ENCODE measurements at regions not wholly inside any gene's neighbourhood (a gene's known extent, or its start where the extent isn't known, plus 50 kb on each side); places are given as distances from the start of the nearest gene placed in this dataset.

DNA sequence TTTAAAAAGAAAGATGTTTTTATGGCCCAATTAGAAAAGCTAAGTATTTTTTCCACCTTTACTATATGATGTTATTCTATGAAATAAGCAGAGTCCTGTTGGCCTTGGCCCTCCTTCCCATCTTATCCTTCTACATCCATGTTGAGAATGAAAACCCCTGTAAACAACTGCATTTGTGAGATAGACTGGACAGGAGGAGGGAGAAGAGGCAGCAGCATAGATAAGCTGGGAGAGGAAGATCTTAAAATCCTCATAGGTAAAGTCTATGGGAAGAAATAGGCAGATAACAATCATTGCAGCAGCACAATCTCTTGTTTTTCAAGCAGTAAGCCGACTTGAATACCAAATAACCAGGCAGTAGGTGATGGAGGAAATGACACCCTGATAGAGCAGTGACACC is 207.6 kb upstream of the PARD3B start:
- no peak for DNase-seq (ENCODE audit: low read depth, low spot score)
- no peak overlapping the region for H3K27ac ChIP-seq

DNA sequence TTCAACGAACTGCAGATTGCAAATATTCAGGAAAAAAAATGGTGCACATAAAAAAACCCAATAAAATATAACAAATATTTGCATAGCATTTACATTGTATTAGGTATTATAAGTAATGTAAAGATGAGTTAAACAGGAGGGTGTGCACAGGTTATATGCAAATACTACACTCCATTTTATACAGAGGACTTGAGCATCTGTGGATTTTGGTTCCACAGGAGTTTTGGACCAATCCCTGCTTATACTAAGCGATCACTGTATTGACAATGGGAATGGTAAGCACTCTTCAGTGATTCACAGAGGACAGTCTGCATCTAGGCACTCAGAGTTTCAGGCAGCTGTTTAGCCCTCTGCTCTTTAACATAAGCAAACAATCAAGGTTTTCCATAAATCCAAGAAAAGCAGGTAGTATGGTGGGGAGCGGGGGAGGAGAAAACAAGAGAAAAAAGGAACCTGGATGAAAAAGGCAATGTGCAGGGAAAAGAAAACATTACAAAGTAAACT is 206.0 kb upstream of the PARD3B start:
- no peak for DNase-seq (ENCODE audit: low read depth, low spot score)
- peak overlapping the region; percentile 59 for H3K27ac ChIP-seq

DNA sequence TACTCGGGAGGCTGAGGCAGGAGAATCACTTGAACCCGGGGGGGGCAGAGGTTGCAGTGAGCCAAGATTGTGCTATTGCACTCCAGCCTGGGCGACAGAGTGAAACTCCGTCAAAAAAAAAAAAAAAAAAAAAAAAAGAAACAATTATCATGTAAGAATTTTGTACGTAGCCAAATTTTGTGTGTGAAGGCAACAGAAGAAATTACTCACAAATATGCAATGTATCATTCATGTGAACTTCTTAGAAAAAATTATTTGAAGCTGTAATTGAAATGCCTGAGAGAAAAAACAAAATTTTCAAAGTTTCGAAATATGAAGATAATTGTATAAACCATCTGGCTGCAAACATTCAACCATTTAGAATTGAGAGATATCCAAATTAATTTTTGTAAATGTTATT is 204.8 kb upstream of the PARD3B start:
- no peak for DNase-seq (ENCODE audit: low read depth, low spot score)
- H3K27ac ChIP-seq = peak overlapping the region; percentile 59

DNA sequence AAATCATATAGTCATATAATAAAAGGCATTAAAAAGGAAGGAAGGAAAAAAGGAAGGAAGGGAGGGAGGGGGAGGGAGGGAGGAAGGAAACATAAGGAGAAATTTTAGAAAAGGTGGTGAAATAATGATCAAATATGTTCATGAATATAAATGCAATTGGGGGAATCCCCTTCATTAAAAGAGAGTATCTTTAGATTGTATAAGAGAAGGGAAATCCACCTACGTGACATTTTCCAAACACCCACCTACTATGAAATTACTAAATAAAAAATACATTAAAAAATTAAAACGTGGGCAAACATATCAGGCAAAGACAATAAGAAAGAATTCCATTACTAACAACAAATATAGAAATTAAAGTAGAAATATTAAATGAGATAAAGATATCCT is 203.4 kb upstream of the PARD3B start:
- no peak overlapping the region for H3K27ac ChIP-seq
- no peak for DNase-seq (ENCODE audit: low read depth, low spot score)

DNA sequence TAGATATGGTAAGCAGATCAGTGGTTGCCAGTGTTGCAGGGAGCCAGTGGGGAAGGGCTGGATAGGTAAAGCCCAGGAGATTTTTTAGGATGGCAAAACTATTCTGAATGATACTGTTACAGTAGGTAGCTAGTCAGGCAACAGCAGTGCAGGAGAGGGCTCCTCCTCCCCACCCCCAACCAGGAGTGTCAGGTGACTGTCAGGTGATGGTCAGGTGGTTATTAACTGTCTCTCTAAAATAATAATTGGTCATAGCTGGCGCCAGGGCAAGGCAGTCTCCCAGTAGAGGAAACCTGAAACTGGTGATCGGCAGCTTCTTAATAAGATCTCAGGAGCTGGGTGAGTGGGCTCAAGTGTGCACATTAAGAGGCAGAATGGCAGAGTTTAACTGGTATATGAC is 201.6 kb upstream of the PARD3B start:
- no peak for DNase-seq (ENCODE audit: low read depth, low spot score)
- H3K27ac ChIP-seq = no peak overlapping the region

DNA sequence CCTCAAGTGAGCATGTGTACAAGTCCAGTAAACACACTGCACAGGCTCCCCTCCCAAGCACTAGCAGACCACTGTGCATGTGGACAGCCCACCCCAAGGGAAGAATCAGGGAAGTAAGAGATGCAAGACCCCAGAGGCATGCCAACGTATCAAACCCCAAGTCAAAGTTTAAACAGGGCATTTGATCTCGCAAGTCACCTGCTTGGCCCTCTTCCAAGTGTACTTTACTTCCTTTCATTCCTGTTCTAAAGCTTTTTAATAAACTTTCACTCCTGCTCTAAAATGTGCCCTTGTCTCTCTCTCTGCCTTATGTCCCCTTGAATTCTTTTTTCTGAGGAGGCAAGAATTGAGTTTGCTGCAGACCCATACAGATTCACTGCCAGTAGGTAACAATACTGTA is 201.2 kb upstream of the PARD3B start:
- no peak overlapping the region for H3K27ac ChIP-seq
- no peak for DNase-seq (ENCODE audit: low read depth, low spot score)

DNA sequence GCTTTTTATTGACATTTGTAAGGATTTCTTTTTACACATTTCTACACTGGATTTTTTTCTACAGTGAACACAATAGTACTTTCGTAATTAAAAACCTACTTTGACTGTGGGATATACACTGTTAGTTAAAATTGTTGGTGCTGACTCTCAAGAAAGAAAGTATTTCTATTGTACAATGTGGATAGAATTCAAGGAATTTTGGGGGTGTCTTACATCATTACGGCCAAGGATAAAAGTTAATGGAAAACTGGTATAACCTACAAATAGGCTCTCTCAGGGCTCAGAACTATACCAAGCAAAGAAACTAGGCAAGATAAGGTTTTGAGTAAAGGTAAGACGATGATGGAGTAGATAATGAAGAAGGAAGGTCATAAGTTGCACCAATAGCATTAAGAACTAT is 198.4 kb upstream of the PARD3B start:
- H3K27ac ChIP-seq = no peak overlapping the region
- no peak for DNase-seq (ENCODE audit: low read depth, low spot score)

DNA sequence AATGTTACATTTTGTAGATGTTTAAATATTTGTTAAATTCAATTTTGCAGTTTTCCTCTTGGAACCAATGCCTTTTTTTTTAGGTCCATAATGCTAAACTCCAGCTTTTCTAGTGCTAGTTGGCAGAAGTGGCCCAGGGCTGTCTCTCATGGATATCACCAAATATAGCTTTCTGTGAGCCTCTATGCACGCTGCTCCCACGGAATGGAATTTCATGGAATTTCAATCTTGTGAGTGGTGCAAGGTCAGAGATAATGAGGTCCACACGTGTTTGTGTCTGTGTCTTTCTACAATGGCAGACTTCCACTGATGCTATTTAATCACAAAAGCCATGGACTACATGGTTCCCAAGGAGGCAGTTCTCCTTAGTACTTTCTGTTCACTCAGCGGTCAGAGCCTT is 191.5 kb upstream of the PARD3B start:
- DNase-seq (ENCODE audit: low read depth, low spot score) = no peak
- no peak overlapping the region for H3K27ac ChIP-seq

DNA sequence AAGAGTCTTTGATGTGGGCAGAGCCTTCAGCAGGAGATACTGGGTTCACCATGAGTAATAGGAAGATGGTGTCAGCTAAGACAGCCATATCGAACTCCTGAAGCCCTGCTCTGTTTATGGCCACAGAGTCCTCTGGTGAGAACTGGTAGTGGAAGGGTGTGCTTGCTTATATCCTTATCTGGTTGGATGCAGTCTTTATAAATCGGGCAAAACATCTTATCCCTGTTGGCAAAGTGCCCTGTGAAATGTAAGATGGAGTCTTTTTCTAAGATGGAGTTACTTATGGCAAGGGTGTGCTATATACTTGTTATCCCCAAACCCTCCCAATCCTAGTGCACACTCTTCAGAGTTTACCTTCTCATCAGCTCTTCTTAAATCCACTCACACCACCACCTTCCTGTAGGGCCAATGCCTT is 190.8 kb upstream of the PARD3B start:
- no peak for DNase-seq (ENCODE audit: low read depth, low spot score)
- no peak overlapping the region for H3K27ac ChIP-seq

DNA sequence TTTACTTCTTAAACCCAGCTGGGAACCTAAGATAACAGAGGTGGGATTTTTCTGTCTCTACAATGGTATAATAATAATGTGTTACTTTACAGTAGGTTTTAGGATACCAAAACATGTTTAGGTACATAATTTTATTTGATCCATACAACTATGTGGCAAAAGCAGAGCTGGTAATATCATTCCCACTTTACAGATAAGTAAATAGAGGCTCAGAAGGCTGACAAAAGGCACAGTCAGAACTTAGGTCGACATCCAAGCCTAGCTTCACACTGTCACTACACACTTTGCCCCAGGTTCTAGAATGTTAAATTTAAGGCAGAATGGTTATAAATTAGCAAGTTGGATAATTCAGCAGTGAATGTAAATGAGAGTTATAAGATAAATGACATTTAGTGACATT is 189.6 kb upstream of the PARD3B start:
- no peak overlapping the region for H3K27ac ChIP-seq
- DNase-seq (ENCODE audit: low read depth, low spot score) = no peak

DNA sequence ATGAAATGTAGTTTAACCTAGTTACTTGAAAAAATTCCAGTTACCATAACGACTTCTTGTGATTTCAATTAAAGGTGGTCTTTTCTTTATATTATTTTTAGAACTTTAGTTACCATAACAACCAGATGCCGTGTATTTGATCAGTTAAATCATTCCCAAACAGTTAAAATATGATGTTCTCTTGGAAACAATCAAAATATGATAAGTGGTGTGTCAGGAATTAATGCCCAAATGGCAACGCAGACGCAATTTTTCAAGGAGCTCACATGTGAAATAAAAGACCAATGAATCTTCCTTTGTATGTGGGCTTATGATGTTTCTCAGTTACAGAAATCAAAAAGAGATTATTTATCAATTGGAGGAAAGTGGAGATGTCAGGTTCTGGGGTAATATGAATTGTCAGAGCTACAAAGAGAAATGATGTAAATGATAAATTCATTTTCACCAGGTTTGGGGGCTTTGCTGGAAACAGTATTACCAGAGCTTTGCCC is 189.1 kb upstream of the PARD3B start:
- no peak overlapping the region for H3K27ac ChIP-seq
- DNase-seq (ENCODE audit: low read depth, low spot score) = no peak

DNA sequence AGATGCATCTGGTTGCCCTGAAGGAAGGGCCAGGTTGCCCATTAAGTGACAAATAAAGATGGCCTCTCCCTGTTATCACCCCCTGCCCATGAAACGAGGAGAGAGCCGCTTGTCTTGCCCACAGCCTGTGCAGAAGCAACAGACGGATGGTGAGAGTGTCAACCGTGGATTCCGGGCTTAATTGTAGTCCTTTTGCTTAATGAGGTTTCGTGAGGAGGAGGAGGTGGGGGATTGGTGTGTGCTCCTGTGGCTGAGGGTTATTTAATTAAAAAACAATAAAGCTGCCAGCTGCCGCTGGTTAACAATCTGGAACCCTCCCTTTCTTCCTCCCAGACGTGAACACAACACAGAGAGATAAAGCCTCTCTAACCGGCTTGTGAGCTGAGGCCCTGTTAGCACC is 188.0 kb upstream of the PARD3B start:
- no peak overlapping the region for H3K27ac ChIP-seq
- no peak for DNase-seq (ENCODE audit: low read depth, low spot score)

DNA sequence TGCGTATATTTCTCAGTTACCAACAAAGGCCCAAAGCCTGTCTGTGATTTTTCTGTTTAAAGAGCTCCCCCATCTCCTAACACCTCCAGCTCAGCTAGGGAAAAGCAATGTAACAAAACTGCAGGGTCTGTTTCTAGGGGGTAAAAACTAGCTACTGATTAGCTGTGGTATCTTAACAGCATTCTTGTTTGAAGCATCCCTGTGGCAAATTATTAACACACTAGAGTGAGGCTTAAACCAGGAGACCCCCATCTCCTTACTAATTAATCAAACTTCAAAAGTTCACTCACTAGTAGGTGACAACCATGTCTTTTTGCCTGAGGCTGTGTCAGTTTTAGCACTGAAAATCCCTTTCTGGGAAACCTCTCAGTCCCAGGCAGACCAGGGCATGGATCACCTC is 186.2 kb upstream of the PARD3B start:
- no peak overlapping the region for H3K27ac ChIP-seq
- DNase-seq (ENCODE audit: low read depth, low spot score) = no peak

DNA sequence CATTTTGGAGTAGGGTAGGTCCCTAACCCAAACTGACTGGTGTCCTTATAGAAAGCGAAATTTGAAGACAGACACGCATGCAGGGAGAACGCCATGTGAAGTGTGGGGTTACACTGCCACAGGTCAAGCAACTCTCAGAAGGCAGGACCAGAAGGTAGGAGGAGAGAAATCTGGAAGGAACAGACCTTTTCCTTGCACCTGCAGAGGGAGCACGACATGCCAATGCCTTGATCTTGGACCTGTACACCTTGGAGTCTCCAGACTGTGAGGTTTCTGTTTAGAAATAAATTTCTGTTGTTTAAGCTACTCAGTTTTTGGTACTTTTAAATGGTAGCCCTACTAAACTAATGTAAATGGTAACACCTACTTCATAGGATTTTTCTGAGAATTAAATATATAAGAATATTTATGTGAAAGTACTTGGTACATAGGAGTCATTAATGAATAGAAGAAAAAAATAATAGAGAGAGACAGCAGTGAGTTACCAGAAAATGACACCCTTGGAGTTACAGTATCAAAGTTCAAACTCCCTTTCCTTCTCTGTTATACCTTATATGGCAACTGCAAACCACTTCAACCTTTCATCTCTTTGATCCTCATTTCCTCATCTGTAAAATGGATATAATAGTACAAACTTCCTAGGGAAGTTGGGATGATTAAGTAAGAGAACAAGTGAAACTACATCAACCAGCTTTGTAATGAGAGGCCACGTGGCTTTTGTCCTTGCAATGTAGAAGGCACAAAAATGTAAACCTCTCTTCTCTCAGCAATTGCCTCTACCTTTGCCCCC is 184.9 kb upstream of the PARD3B start:
- H3K27ac ChIP-seq = no peak overlapping the region
- no peak for DNase-seq (ENCODE audit: low read depth, low spot score)

DNA sequence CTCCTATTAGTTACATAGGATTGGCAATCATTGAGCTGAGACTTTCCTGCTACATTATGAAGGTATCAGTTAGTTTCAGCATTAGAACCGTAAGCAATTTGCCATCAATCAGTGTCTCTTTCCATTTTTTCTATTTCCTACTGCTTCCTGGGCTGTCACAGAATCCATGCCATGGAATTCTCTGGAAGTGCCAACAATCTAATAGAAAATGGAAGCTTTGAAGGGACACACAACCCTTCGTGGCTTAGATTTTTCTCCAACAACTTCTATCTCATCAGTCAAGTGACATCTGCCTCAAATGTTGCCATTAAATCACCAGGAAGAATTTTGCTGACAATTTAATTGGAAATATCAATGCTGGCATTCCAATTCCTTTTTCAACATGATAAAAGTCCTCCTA is 183.5 kb upstream of the PARD3B start:
- H3K27ac ChIP-seq = no peak overlapping the region
- DNase-seq (ENCODE audit: low read depth, low spot score) = no peak

DNA sequence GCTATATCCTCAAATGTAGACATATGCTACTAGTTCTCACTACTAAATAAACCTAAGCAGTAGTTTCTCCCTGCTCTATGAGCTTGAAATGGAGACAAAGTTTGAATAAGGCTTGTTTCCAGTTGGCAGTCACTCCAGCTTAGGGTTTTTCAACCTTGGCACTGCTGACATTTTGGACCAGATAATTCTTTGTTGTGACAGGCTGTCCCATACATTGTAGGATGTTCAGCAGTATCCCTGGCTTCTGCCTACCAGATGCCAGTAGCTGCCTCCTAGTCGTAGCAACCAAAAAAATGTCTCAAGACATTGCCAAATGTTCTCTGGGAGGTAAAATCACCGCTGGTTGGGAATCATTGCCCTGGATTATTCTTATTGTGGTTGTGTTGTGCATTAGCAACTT is 182.7 kb upstream of the PARD3B start:
- no peak for DNase-seq (ENCODE audit: low read depth, low spot score)
- H3K27ac ChIP-seq = no peak overlapping the region

DNA sequence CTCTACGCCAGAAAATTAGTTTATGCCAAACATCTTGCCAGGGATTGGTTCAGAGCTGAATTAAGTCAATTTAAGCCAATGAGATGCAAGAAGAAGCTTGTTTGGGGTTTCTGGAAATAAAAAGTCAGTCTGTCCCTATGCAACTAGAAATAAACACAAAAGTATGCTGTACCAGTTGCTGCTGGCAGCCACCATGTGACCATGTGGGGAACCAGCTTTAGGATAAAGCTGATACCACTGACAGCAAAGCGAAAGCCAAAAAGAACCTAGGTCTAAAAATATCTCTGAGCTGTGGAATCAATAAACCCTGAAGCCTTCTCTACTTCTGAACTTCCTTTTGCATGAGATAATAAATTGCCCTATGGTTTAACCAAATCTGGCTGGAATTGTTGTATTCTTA is 181.8 kb upstream of the PARD3B start:
- DNase-seq (ENCODE audit: low read depth, low spot score) = no peak
- no peak overlapping the region for H3K27ac ChIP-seq

DNA sequence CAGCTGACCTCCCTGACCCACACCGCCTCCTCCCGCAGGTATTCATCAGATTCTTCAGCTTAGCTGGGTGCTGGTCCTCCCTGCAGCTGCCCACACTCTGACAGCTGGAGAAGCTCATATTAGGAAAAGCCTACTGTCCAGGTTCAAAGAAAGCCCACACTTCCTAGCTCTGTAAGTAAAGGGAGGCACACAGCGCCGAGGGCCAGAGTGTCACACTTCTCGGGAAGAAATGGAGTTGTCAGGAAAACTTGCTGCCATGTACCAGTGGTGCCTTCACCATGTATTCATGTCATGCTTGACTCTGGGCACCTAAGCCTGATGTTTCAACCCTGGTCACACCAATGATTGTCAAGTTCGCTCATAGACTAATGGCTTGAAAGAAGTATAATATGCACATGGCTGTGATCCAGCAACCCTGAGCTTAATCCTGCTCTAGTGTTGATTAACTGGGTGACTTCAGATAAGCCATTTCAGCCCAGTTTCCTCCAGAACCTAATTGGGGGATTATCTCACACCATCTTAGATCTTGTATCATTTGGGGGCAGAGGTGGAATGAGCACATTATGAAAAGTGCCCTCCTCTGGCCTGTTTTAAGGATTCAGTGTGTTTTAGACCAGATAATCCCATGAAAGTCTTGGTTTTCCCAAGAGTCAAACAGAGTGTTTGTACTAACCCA is 180.3 kb upstream of the PARD3B start:
- no peak for DNase-seq (ENCODE audit: low read depth, low spot score)
- no peak overlapping the region for H3K27ac ChIP-seq

DNA sequence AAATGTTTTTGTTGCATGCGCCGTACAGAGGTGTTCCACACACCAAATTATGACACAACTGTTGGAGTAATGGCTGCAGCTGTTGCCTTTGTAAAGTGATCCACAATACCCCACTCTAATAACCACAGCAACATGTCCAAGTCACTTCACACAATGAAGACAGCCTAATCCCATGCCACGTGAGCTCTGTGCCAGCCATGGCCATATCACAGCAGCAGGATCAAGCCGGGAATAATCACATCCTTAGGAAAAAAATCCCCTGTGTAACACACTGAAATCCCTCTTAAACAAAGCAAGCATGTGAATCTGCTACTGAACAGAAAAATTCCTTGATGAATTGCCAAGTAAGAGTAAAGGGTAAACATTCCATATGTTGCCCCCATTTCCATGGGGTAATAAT is 179.5 kb upstream of the PARD3B start:
- no peak overlapping the region for H3K27ac ChIP-seq
- no peak for DNase-seq (ENCODE audit: low read depth, low spot score)

DNA sequence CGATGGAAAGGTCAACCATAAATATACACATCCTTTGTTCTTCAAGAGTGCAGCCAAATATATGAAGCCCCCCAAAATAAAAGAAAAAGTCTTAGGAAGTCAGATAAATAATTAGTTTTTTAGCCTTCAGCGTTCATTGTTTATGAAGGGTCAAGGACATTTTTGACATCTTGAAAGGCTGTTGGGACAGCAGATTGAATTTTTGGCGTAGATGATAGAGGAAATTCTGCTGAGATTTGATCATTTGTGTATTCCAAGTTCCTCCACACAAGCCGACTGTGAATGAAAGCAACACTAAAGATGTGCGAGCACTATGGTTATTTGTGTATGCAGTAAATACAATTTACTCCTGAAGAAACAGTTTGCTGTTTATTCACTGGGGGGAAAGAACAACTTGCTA is 177.8 kb upstream of the PARD3B start:
- no peak for DNase-seq (ENCODE audit: low read depth, low spot score)

DNA sequence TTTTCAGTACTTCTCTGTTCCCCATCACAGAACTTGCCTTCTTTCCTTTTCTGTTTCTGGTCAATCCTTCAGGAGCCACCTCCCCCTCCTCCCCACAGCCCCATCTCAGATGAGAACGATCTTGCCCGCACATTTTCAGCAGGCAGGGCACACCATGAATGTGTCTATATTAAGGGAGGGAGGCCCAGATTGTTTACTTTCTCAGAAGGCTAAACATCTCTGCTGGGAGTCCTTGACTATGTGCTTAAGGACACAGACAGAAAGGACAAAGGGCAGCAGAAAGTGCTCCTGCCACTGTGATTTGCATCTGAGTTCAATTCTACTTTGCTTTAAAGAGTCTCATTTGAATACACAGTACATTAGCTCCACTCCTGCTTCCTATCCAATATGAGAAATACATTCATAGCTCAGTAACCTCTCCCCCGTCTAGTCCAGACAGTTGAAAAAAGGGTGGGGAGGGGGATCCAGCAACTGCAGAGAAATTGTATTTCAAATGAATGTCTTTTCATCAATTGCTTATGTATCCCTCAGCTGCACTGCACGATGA is 175.0 kb upstream of the PARD3B start:
- DNase-seq (ENCODE audit: low read depth, low spot score) = no peak
- no peak overlapping the region for H3K27ac ChIP-seq

More for the DNA sequence above, 177.8 kb upstream of the PARD3B start:
- no peak overlapping the region for H3K27ac ChIP-seq

Data from epithelial cell of prostate (primary cell).